Stimulated activated CD4-positive, alpha-beta T cell treated with anti-CD3 and anti-CD28 coated beads, TNF-alpha, amount 100 ng/mL, for 48 hours (primary cell): ENCODE measurements at regions not wholly inside any gene's neighbourhood (a gene's known extent, or its start where the extent isn't known, plus 50 kb on each side); places are given as distances from the start of the nearest gene placed in this dataset.
"Not testable (repeated sequence)": the region's sequence is repeated elsewhere in the genome, so short reads cannot be mapped to it uniquely, and the experiment has no call there.

Experiments used
- DNase-seq, 3 donors: peaks; one replicate each; pipeline ENCODE4 v3.0.0-alpha.2; 2020; ENCODE audit warnings: low read depth in 3 of 3

- DNase-seq: no peak
Observed at GRCh38 chr9:75669721-75670120, 220.8 kb upstream of the PCSK5 start.

- DNase-seq: no peak
Observed at GRCh38 chr9:75671354-75671753, 219.1 kb upstream of the PCSK5 start.

- no peak for DNase-seq
Observed at GRCh38 chr9:75672478-75672877, 218.0 kb upstream of the PCSK5 start.

- no peak for DNase-seq
Observed at GRCh38 chr9:75683591-75683990, 206.9 kb upstream of the PCSK5 start.

GRCh38 chr9:75685062-75685461 is 205.4 kb upstream of the PCSK5 start:
- no peak for DNase-seq

GRCh38 chr9:75687359-75687953 is 203.0 kb upstream of the PCSK5 start:
- DNase-seq: no peak

GRCh38 chr9:75690551-75690950 is 199.9 kb upstream of the PCSK5 start:
- DNase-seq: not testable (repeated sequence)

GRCh38 chr9:75691408-75691807 is 199.1 kb upstream of the PCSK5 start:
- no peak for DNase-seq

GRCh38 chr9:75692309-75692708 is 198.2 kb upstream of the PCSK5 start:
- no peak for DNase-seq

- DNase-seq: no peak
Observed at GRCh38 chr9:75695921-75696320, 194.6 kb upstream of the PCSK5 start.

GRCh38 chr9:75699017-75699416 is 191.5 kb upstream of the PCSK5 start:
- DNase-seq: no peak

- DNase-seq: no peak
Observed at GRCh38 chr9:75699625-75700251, 190.7 kb upstream of the PCSK5 start.

GRCh38 chr9:75700252-75700640 is 190.2 kb upstream of the PCSK5 start:
- no peak for DNase-seq

GRCh38 chr9:75707191-75707590 is 183.3 kb upstream of the PCSK5 start:
- no peak for DNase-seq

- DNase-seq: no peak
Observed at GRCh38 chr9:75709698-75710097, 180.8 kb upstream of the PCSK5 start.

- no peak for DNase-seq
Observed at GRCh38 chr9:75712700-75713099, 177.8 kb upstream of the PCSK5 start.

GRCh38 chr9:75713335-75713734 is 177.1 kb upstream of the PCSK5 start:
- DNase-seq: no peak

- DNase-seq: no peak
Observed at GRCh38 chr9:75715360-75715759, 175.1 kb upstream of the PCSK5 start.

GRCh38 chr9:75718677-75719076 is 171.8 kb upstream of the PCSK5 start:
- no peak for DNase-seq

- DNase-seq: no peak
Observed at GRCh38 chr9:75728391-75728790, 162.1 kb upstream of the PCSK5 start.

GRCh38 chr9:75734802-75735201 is 155.7 kb upstream of the PCSK5 start:
- DNase-seq: no peak

- no peak for DNase-seq
Observed at GRCh38 chr9:75739884-75740611, 150.4 kb upstream of the PCSK5 start.

- DNase-seq: no peak
Observed at GRCh38 chr9:75743855-75744254, 146.6 kb upstream of the PCSK5 start.
